Left ventricle myocardium superior (tissue), 1 donor: ENCODE measurements at regions not wholly inside any gene's neighbourhood (a gene's known extent, or its start where the extent isn't known, plus 50 kb on each side); places are given as distances from the start of the nearest gene placed in this dataset.
A peak's percentile ranks its signal among the peaks of the same experiment; 100 is the strongest.
"Not testable (repeated sequence)": the region's sequence is repeated elsewhere in the genome, so short reads cannot be mapped to it uniquely, and the experiment has no call there.

Experiments used
- ATAC-seq: fragments of 200-7000 bp; cut with Tn5 transposase; one replicate; pipeline ENCODE4 v1.9.1; 2020; ENCODE audit warnings: mild to moderate bottlenecking, moderate library complexity
- DNase-seq: peaks from one replicate; pipeline ENCODE4 v3.0.0-alpha.2; 2020
- intact Hi-C: fragments of 100-400 bp; cut with micrococcal nuclease; formaldehyde crosslinking; loops from one replicate; pipeline ENCODE4 v1.11.0; 2022
- donor health status: DM: no; HTN: yes; CAD: no; lungs with severe emphysema.

GRCh38 chr2:35986871-35987270 is 368.7 kb upstream of the CRIM1 start:
- DNase-seq (no peak), ATAC-seq (no peak)
- intact Hi-C loops: no loop called here

- intact Hi-C loops: no loop called here
These were observed 377.4 kb upstream of the CRIM1 start for GRCh38 chr2:35978218-35978617.

GRCh38 chr2:35976611-35977010 is 379.0 kb upstream of the CRIM1 start:
- intact Hi-C loops: no loop called here
- no peak for DNase-seq
- ATAC-seq: no peak

More at GRCh38 chr2:35978218-35978617, 377.4 kb upstream of the CRIM1 start:
- ATAC-seq (no peak), DNase-seq (no peak)

- intact Hi-C loops: no loop called here
- DNase-seq (no peak), ATAC-seq (peak; percentile 50)
These were observed 381.8 kb upstream of the CRIM1 start for GRCh38 chr2:35973737-35974132.

- DNase-seq (no peak), ATAC-seq (no peak)
- intact Hi-C loops: no loop called here
These were observed 382.3 kb upstream of the CRIM1 start for GRCh38 chr2:35973132-35973736.

GRCh38 chr2:35963824-35964223 is 391.8 kb upstream of the CRIM1 start:
- intact Hi-C loops: no loop called here
- ATAC-seq (no peak), DNase-seq (no peak)

GRCh38 chr2:35963357-35963756 is 392.2 kb upstream of the CRIM1 start:
- DNase-seq (no peak), ATAC-seq (no peak)
- intact Hi-C loops: no loop called here

GRCh38 chr2:35962585-35963146 is 392.9 kb upstream of the CRIM1 start:
- intact Hi-C loops: no loop called here
- DNase-seq (no peak), ATAC-seq (no peak)

GRCh38 chr2:35960596-35960995 is 395.0 kb upstream of the CRIM1 start:
- no peak for ATAC-seq
- intact Hi-C loops: no loop called here
- no peak for DNase-seq

- intact Hi-C loops, ATAC-seq, DNase-seq: not testable (repeated sequence)
These were observed 398.5 kb upstream of the CRIM1 start for GRCh38 chr2:35957053-35957452.

GRCh38 chr2:35946478-35946877 is 409.1 kb upstream of the CRIM1 start:
- ATAC-seq (no peak), DNase-seq (no peak)
- intact Hi-C loops: no loop called here

- ATAC-seq: no peak
- no peak for DNase-seq
- intact Hi-C loops: no loop called here
These were observed 416.7 kb upstream of the CRIM1 start for GRCh38 chr2:35938838-35939237.

- intact Hi-C loops: no loop called here
- ATAC-seq: no peak
- no peak for DNase-seq
These were observed 422.5 kb upstream of the CRIM1 start for GRCh38 chr2:35933031-35933430.

GRCh38 chr2:35932276-35932963 is 423.2 kb upstream of the CRIM1 start:
- intact Hi-C loops: no loop called here
- ATAC-seq: no peak
- DNase-seq: no peak

- no peak for ATAC-seq
- no peak for DNase-seq
- intact Hi-C loops: no loop called here
These were observed 424.0 kb upstream of the CRIM1 start for GRCh38 chr2:35931626-35932025.

- intact Hi-C loops: no loop called here
- no peak for ATAC-seq
- DNase-seq: no peak
These were observed 424.5 kb upstream of the CRIM1 start for GRCh38 chr2:35931115-35931514.

GRCh38 chr2:35929551-35929950 is 426.0 kb upstream of the CRIM1 start:
- intact Hi-C loops: no loop called here
- ATAC-seq: no peak
- DNase-seq: no peak

GRCh38 chr2:35920061-35920460 is 435.5 kb upstream of the CRIM1 start:
- intact Hi-C loops: no loop called here
- DNase-seq (no peak), ATAC-seq (no peak)

GRCh38 chr2:35915261-35915660 is 440.3 kb upstream of the CRIM1 start:
- DNase-seq (no peak), ATAC-seq (no peak)
- intact Hi-C loops: no loop called here

GRCh38 chr2:35891936-35892335 is 463.6 kb upstream of the CRIM1 start:
- DNase-seq (no peak), ATAC-seq (no peak)
- intact Hi-C loops: no loop called here

- intact Hi-C loops: no loop called here
- no peak for ATAC-seq
- DNase-seq: no peak
These were observed 464.1 kb upstream of the CRIM1 start for GRCh38 chr2:35891528-35891927.
